ENCODE measurements at regions not wholly inside any gene's neighbourhood (a gene's known extent, or its start where the extent isn't known, plus 50 kb on each side); places are given as distances from the start of the nearest gene placed in this dataset.

DNA sequence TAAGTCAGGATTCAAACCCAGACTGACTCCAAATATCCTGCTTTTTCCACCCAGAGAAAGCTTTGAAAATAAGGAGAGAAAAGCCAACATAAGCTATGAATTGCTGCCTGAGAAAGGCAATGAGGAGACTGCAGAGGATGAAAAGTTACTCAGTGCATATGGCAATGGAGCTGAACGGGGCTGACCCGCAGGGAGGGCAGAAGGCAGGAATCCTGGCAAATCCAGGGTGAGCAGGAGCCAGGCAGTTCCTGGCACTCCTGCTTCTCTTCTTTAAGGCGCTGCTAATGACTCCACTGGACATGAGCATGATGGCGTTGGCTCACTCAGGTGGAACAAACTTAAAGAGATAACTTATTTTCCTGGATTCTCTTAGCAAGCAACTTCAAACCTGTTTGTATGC, 95.2 kb upstream of the TMCC3 start:
- WGBS, 4 donors, result 86 to 91% (median 91%) methylated on average over 4 of the region's 4 CpGs
- H3K36me3 ChIP-seq (replicated peaks in 1 of 2), result no peaks in the 10 kb centered on the region
- H3K27me3 ChIP-seq, result no peaks in the 10 kb centered on the region
- DNase-seq, result no peak
- TF ChIP-seq, protein P1, sequence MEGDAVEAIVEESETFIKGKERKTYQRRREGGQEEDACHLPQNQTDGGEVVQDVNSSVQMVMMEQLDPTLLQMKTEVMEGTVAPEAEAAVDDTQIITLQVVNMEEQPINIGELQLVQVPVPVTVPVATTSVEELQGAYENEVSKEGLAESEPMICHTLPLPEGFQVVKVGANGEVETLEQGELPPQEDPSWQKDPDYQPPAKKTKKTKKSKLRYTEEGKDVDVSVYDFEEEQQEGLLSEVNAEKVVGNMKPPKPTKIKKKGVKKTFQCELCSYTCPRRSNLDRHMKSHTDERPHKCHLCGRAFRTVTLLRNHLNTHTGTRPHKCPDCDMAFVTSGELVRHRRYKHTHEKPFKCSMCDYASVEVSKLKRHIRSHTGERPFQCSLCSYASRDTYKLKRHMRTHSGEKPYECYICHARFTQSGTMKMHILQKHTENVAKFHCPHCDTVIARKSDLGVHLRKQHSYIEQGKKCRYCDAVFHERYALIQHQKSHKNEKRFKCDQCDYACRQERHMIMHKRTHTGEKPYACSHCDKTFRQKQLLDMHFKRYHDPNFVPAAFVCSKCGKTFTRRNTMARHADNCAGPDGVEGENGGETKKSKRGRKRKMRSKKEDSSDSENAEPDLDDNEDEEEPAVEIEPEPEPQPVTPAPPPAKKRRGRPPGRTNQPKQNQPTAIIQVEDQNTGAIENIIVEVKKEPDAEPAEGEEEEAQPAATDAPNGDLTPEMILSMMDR (IDR thresholded peaks at IDR 0.05), result no peak
- no peak for TF ChIP-seq POLR2A (IDR thresholded peaks at IDR 0.05)
- no peak overlapping the region for H3K4me3 ChIP-seq
- H3K27ac ChIP-seq, result no peak overlapping the region
- intact Hi-C loops (cut with DNase I), result no loop called here
- H3K9me3 ChIP-seq (replicated peaks in 1 of 3), result no peaks in the 10 kb centered on the region
- H3K4me1 ChIP-seq (replicated peaks in 1 of 2), result no peaks in the 10 kb centered on the region

DNA sequence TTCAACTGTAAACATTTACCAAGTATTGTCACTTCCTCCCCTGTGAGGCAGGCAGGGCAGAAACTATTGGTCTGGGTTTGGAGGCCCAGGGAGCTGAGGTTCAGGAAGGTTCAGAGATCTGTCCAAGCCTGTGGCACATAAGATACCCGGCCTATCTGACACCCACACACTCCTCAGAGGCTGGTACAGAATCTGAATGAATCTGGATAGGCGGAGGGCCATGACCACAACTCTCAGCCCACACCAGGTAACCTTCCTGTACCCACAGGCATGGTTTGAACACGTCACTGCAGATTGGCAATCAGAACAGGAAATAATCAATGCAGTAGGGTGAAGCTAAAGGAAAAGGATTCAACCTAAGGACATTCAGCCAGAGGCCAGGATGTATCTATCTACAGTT, 92.8 kb upstream of the TMCC3 start:
- H3K9me3 ChIP-seq (replicated peaks in 1 of 3), result no peaks in the 10 kb centered on the region
- no peaks in the 10 kb centered on the region for H3K4me1 ChIP-seq (replicated peaks in 1 of 2)
- TF ChIP-seq POLR2A (IDR thresholded peaks at IDR 0.05), result no peak
- TF ChIP-seq, protein P1 (IDR thresholded peaks at IDR 0.05), result no peak
- no peak overlapping the region for H3K4me3 ChIP-seq
- 75 to 90% (median 87%) methylated on average over 2 to 3 of the region's 3 CpGs for WGBS, 4 donors
- no peaks in the 10 kb centered on the region for H3K36me3 ChIP-seq (replicated peaks in 1 of 2)
- intact Hi-C loops (cut with DNase I), result no loop called here
- no peak overlapping the region for H3K27ac ChIP-seq
- no peaks in the 10 kb centered on the region for H3K27me3 ChIP-seq
- DNase-seq, result no peak

DNA sequence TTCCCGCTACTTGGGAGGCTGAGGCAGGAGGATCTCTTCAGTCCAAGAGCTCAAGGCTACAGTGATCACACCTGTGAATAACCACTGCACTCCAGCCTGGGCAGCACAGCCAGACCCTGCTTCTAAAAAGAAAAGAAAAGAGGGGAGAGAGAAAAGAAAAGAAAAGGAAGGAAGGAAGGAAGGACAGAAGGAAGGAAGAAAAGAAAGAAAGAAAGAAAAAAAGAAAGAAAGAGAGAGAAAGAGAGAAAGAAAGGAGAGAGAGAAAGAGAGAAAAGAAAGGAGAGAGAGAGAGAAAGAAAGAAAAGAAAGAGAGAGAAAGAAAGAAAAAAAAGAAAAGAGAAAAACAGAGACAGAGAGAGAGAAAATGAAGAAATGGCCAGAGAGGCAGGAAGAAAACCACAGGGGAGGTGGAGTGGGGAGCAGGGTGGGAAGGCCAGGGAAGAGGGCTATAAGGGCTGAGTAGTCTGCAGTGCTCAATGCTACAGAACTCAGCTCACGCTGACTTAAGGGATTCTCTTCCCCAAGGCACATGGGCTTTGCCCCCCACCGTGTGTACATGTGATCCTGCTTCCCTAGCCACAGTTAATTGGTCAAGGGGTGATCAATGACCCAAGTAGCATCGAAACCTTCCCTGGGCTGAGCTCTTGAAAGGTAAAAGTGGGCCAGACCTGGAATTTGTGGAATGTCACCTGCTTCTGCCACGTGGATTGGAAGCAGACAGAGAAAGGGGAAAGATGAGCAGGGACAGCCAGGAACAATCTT, 90.4 kb upstream of the TMCC3 start:
- intact Hi-C loops (cut with DNase I), result no loop called here
- H3K27ac ChIP-seq, result no peak overlapping the region
- TF ChIP-seq, protein P1 (IDR thresholded peaks at IDR 0.05), result no peak
- TF ChIP-seq POLR2A (IDR thresholded peaks at IDR 0.05), result no peak
- no peak for DNase-seq
- WGBS, 4 donors, result 80 to 83% (median 83%) methylated on average over 5 of the region's 5 CpGs
- no peak overlapping the region for H3K4me3 ChIP-seq
- no peaks in the 10 kb centered on the region for H3K4me1 ChIP-seq (replicated peaks in 1 of 2)
- no peaks in the 10 kb centered on the region for H3K27me3 ChIP-seq
- H3K9me3 ChIP-seq (replicated peaks in 1 of 3), result no peaks in the 10 kb centered on the region
- no peaks in the 10 kb centered on the region for H3K36me3 ChIP-seq (replicated peaks in 1 of 2)

DNA sequence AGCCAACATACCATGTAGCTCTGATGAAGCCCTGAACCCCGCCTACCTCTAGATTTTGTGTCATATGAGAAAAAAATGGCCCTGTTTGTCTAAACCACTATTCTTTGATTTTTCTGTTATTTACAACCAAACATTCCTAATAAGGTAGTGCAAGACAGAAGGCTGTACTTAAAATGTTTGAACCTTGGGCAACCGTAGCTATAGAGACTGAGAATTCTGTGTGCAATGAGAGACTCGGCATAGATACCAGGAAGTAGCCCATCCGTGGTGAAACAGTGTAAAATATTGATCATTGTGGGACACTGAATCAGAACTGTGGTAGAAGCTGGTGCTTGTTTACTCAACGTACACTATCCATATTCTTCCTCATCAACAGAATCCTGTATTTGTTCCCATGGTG, 86.5 kb upstream of the TMCC3 start:
- H3K27me3 ChIP-seq, result no peaks in the 10 kb centered on the region
- H3K27ac ChIP-seq, result no peak overlapping the region
- WGBS, 4 donors, result 76 to 96% (median 89%) methylated on average over 5 of the region's 5 CpGs
- H3K36me3 ChIP-seq (replicated peaks in 1 of 2), result no peaks in the 10 kb centered on the region
- no peak overlapping the region for H3K4me3 ChIP-seq
- TF ChIP-seq POLR2A (IDR thresholded peaks at IDR 0.05), result no peak
- TF ChIP-seq, protein P1 (IDR thresholded peaks at IDR 0.05), result no peak
- intact Hi-C loops (cut with DNase I), result no loop called here
- DNase-seq, result no peak
- no peaks in the 10 kb centered on the region for H3K4me1 ChIP-seq (replicated peaks in 1 of 2)
- H3K9me3 ChIP-seq (replicated peaks in 1 of 3), result no peaks in the 10 kb centered on the region
